ENCODE measurements at regions not wholly inside any gene's neighbourhood (a gene's known extent, or its start where the extent isn't known, plus 50 kb on each side); places are given as distances from the start of the nearest gene placed in this dataset.

- TF ChIP-seq, protein P1, sequence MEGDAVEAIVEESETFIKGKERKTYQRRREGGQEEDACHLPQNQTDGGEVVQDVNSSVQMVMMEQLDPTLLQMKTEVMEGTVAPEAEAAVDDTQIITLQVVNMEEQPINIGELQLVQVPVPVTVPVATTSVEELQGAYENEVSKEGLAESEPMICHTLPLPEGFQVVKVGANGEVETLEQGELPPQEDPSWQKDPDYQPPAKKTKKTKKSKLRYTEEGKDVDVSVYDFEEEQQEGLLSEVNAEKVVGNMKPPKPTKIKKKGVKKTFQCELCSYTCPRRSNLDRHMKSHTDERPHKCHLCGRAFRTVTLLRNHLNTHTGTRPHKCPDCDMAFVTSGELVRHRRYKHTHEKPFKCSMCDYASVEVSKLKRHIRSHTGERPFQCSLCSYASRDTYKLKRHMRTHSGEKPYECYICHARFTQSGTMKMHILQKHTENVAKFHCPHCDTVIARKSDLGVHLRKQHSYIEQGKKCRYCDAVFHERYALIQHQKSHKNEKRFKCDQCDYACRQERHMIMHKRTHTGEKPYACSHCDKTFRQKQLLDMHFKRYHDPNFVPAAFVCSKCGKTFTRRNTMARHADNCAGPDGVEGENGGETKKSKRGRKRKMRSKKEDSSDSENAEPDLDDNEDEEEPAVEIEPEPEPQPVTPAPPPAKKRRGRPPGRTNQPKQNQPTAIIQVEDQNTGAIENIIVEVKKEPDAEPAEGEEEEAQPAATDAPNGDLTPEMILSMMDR (IDR thresholded peaks at IDR 0.05), result no peak
- TF ChIP-seq EP300 (IDR thresholded peaks at IDR 0.05), result no peak
These were observed 484.9 kb upstream of the ATP2B1 start for GRCh38 chr12:90193500-90193899.

Data from sigmoid colon (tissue), 4 donors.